Suprapubic skin (tissue), 3 donors: ENCODE measurements at regions not wholly inside any gene's neighbourhood (a gene's known extent, or its start where the extent isn't known, plus 50 kb on each side); places are given as distances from the start of the nearest gene placed in this dataset.

Experiments used
- CTCF ChIP-seq, 2 donors: fragments of 200-600 bp in 1 of 2; fragments of 450-650 bp in 1 of 2; sonication (generic) in 1 of 2; IDR thresholded peaks; one replicate each; pipeline ENCODE4 v1.5.1; 2016 to 2019; ENCODE audit warnings: antibody characterized with exemption in 2 of 2, mild to moderate bottlenecking in 1 of 2, moderate library complexity in 1 of 2
- EP300 ChIP-seq: sonication (generic); formaldehyde crosslinking; IDR thresholded peaks from one replicate; pipeline ENCODE4 v1.6.1; 2017; ENCODE audit warnings: antibody characterized with exemption

- TF ChIP-seq EP300 (no peak), CTCF (IDR thresholded peaks at IDR 0.05) (no peak)
Measured at GRCh38 chr10:10326116-10326515, 691.6 kb upstream of the CELF2 start.
